Skeletal muscle satellite cell (primary cell): ENCODE measurements at regions not wholly inside any gene's neighbourhood (a gene's known extent, or its start where the extent isn't known, plus 50 kb on each side); places are given as distances from the start of the nearest gene placed in this dataset.

Experiments
- H3K27me3 ChIP-seq: 2 replicates; pipeline ENCODE4 v1.7.0; 2013; ENCODE audit warnings: low read length; ENCODE audit not compliant: control insufficient read depth, insufficient read depth
- H3K36me3 ChIP-seq: 2 replicates; pipeline ENCODE4 v1.7.0; 2013; ENCODE audit warnings: mild to moderate bottlenecking, control low read depth, low read length; ENCODE audit not compliant: insufficient read depth
- H3K4me1 ChIP-seq: 2 replicates; pipeline ENCODE4 v1.7.0; 2013; ENCODE audit warnings: low read length; ENCODE audit not compliant: control insufficient read depth, insufficient read depth
- H3K4me2 ChIP-seq: 2 replicates; pipeline ENCODE4 v1.7.0; 2013; ENCODE audit warnings: mild to moderate bottlenecking, low read length
- H3K4me3 ChIP-seq: 2 replicates; pipeline ENCODE4 v1.7.0; 2013; ENCODE audit warnings: low read length
- H3K9ac ChIP-seq: 2 replicates; pipeline ENCODE4 v1.7.0; 2013; ENCODE audit warnings: mild to moderate bottlenecking, low read depth, low read length, moderate library complexity
- H3K9me3 ChIP-seq: replicated peaks from 2 replicates; pipeline ENCODE4 v1.7.0; 2013; ENCODE audit warnings: mild to moderate bottlenecking, control low read depth, low read length

- no peak overlapping the region for H3K4me2 ChIP-seq
- no peak overlapping the region for H3K9ac ChIP-seq
- H3K36me3 ChIP-seq: no peaks in the 10 kb centered on the region
- H3K4me1 ChIP-seq: peaks cover 8% of the 10 kb centered on the region
- H3K4me3 ChIP-seq: no peak overlapping the region
- H3K27me3 ChIP-seq: peaks cover 15% of the 10 kb centered on the region
- no peaks in the 10 kb centered on the region for H3K9me3 ChIP-seq
Observed at GRCh38 chr3:118000219-118000618, 1034.4 kb downstream of the IGSF11 start.

DNA sequence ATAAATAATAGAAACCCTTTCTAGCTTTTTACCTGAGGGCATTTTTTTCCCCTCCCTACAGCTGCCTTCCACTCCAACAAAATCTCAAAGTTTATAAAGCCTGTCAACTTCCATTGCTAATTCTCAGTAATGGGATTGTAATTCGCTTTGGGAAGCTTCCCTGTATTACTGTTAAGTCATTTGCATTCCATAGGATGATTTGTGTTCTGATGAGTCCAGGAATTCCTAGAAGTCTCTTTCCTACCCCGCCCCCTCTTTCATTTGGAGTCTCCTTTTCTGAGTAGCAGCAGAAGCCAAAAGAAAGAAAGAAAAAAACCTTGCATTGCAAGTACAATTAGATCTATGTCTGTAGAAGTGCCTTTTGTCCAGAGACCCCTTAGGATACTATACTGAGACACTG is 1033.3 kb downstream of the IGSF11 start:
- Histone ChIP-seq H3K4me3 (no peak overlapping the region), H3K9me3 (no peaks in the 10 kb centered on the region), H3K4me1 (peaks cover 8% of the 10 kb centered on the region), H3K9ac (no peak overlapping the region), H3K27me3 (peaks cover 8% of the 10 kb centered on the region), H3K4me2 (no peak overlapping the region), H3K36me3 (no peaks in the 10 kb centered on the region)

DNA sequence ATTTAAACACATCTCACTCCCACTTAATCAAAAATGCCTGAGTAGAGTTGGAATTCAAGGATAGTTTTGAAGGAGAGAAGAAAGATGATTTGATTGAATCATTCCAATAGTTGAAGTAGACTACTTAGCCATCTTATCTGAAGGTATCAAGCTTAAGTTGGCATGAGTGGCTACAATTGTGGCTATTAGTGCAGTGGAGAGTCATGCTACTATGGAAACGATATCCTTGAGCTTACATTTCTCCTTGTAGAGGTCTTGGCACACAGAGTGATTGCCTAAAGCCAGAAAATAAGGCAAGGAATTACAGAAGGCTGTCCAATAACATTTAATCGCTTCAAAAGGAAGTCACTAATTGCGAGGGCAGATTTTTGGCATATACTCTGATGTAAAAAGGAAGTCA is 1022.7 kb downstream of the IGSF11 start:
- H3K4me2 ChIP-seq: no peak overlapping the region
- H3K9me3 ChIP-seq: peaks cover 2% of the 10 kb centered on the region
- H3K27me3 ChIP-seq: no peaks in the 10 kb centered on the region
- H3K9ac ChIP-seq: no peak overlapping the region
- no peaks in the 10 kb centered on the region for H3K36me3 ChIP-seq
- no peaks in the 10 kb centered on the region for H3K4me1 ChIP-seq
- H3K4me3 ChIP-seq: no peak overlapping the region

- H3K9ac ChIP-seq: no peak overlapping the region
- no peak overlapping the region for H3K4me3 ChIP-seq
- no peaks in the 10 kb centered on the region for H3K36me3 ChIP-seq
- H3K9me3 ChIP-seq: no peaks in the 10 kb centered on the region
- H3K27me3 ChIP-seq: no peaks in the 10 kb centered on the region
- H3K4me1 ChIP-seq: no peaks in the 10 kb centered on the region
- H3K4me2 ChIP-seq: no peak overlapping the region
Observed at GRCh38 chr3:118029049-118029448, 1005.6 kb downstream of the IGSF11 start.

- Histone ChIP-seq H3K4me1 (no peaks in the 10 kb centered on the region), H3K9me3 (peaks cover 5% of the 10 kb centered on the region), H3K4me3 (no peak overlapping the region), H3K4me2 (no peak overlapping the region), H3K36me3 (no peaks in the 10 kb centered on the region), H3K27me3 (no peaks in the 10 kb centered on the region), H3K9ac (no peak overlapping the region)
Observed at GRCh38 chr3:118036215-118036614, 998.4 kb downstream of the IGSF11 start.

DNA sequence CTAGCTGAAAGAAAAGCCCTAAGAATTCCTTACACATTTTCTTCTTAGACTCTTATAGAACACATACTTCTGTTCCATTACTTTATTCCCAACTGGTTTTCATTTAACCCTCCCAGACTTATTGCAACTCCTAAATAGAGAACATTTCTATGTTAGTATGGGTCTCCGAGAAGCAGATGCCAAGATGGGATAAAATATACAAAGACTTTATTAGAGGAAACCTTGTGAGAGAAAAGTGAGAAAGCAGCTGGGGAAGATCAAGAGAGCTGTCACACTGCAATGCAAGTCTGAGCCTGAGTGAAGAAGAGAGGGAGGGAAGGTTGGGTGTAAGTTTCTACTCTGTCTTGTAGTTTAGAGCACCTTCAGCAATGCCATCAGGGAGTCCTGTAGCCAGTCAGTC is 979.3 kb downstream of the IGSF11 start:
- H3K4me3 ChIP-seq: no peak overlapping the region
- H3K4me2 ChIP-seq: no peak overlapping the region
- no peak overlapping the region for H3K9ac ChIP-seq
- H3K27me3 ChIP-seq: no peaks in the 10 kb centered on the region
- no peaks in the 10 kb centered on the region for H3K36me3 ChIP-seq
- no peaks in the 10 kb centered on the region for H3K4me1 ChIP-seq
- H3K9me3 ChIP-seq: no peaks in the 10 kb centered on the region

DNA sequence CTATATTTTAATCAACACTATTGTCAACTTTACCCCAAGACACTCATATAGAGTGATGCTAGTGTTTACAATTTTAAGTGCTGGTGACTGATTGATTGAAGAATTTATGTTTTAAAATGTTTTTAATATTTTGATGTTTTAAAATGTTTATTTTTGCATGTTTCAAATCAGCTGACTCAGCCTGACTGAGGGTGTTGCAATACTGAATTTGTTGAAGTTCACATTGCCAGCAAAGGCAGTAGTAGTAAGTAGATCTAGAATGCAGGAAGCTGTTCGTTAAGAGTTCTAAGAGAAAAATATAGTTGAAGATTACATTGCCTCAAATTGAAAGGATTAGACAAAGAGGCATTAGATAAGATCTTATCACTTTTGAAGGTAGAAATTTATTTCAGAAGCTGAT is 977.6 kb downstream of the IGSF11 start:
- Histone ChIP-seq H3K9me3 (no peaks in the 10 kb centered on the region), H3K4me3 (no peak overlapping the region), H3K27me3 (no peaks in the 10 kb centered on the region), H3K9ac (no peak overlapping the region), H3K36me3 (no peaks in the 10 kb centered on the region), H3K4me2 (no peak overlapping the region), H3K4me1 (no peaks in the 10 kb centered on the region)

DNA sequence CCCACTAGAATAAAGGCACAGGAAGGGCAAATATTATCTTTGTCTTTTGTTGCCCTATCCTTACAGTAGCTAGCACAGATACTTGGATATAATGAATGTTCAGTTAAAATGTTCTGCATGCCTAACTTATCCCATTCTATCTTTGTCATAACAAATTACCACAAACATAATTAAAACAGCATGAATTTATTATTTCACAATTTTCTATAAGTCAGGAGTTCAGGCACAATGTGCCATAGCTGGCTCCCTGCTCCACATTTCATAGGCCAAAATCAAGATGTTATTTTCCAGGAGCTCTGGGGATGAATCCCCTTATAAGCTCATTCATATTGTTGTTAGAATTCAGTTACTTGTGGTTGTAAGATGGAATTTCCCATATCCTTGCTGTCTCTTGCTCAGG is 975.5 kb downstream of the IGSF11 start:
- no peaks in the 10 kb centered on the region for H3K27me3 ChIP-seq

DNA sequence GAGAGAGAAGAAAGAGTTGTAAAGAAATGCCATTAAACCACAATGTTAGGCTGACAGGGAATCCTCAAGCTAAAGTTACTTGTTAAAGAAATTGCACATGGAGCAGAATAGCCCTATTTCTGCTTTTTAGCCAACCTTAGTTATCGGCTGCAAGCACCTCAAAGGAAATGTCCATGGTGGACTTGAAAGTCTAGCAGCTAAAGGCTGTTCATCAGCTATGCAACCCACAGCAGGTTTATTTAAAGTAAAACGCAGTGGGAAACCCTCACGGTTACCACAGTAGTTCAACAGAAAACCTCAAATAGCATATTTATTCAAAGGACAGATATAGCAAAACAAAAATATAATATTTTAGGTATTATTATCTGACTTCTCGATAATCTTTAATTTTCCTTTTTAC is 967.2 kb downstream of the IGSF11 start:
- Histone ChIP-seq H3K4me1 (no peaks in the 10 kb centered on the region), H3K9me3 (no peaks in the 10 kb centered on the region), H3K27me3 (no peaks in the 10 kb centered on the region)

More for the DNA sequence above, 975.5 kb downstream of the IGSF11 start:
- Histone ChIP-seq H3K36me3 (no peaks in the 10 kb centered on the region), H3K4me3 (no peak overlapping the region), H3K4me2 (no peak overlapping the region), H3K9me3 (no peaks in the 10 kb centered on the region), H3K4me1 (no peaks in the 10 kb centered on the region), H3K9ac (no peak overlapping the region)

GRCh38 chr3:118075873-118076272 is 958.8 kb downstream of the IGSF11 start:
- Histone ChIP-seq H3K27me3 (no peaks in the 10 kb centered on the region), H3K9ac (no peak overlapping the region), H3K4me2 (no peak overlapping the region), H3K9me3 (peaks cover 10% of the 10 kb centered on the region), H3K4me3 (no peak overlapping the region), H3K4me1 (no peaks in the 10 kb centered on the region), H3K36me3 (no peaks in the 10 kb centered on the region)

More for the DNA sequence above, 967.2 kb downstream of the IGSF11 start:
- no peaks in the 10 kb centered on the region for H3K36me3 ChIP-seq
- no peak overlapping the region for H3K4me2 ChIP-seq
- no peak overlapping the region for H3K4me3 ChIP-seq
- no peak overlapping the region for H3K9ac ChIP-seq

- H3K4me2 ChIP-seq: no peak overlapping the region
- no peaks in the 10 kb centered on the region for H3K4me1 ChIP-seq
- H3K27me3 ChIP-seq: no peaks in the 10 kb centered on the region
- no peaks in the 10 kb centered on the region for H3K36me3 ChIP-seq
- no peak overlapping the region for H3K9ac ChIP-seq
- H3K4me3 ChIP-seq: no peak overlapping the region
- peaks cover 10% of the 10 kb centered on the region for H3K9me3 ChIP-seq
Observed at GRCh38 chr3:118077332-118077731, 957.3 kb downstream of the IGSF11 start.

- Histone ChIP-seq H3K36me3 (no peaks in the 10 kb centered on the region), H3K9ac (no peak overlapping the region), H3K27me3 (no peaks in the 10 kb centered on the region), H3K9me3 (peaks cover 1% of the 10 kb centered on the region), H3K4me1 (no peaks in the 10 kb centered on the region), H3K4me3 (no peak overlapping the region), H3K4me2 (no peak overlapping the region)
Observed at GRCh38 chr3:118080889-118081288, 953.8 kb downstream of the IGSF11 start.
